SKM-1 (cell line): ENCODE measurements at regions not wholly inside any gene's neighbourhood (a gene's known extent, or its start where the extent isn't known, plus 50 kb on each side); places are given as distances from the start of the nearest gene placed in this dataset.
"Not testable (repeated sequence)": the region's sequence is repeated elsewhere in the genome, so short reads cannot be mapped to it uniquely, and the experiment has no call there.

Experiments
- DNase-seq: peaks from one replicate; lab custom pipeline; 2025; ENCODE audit not compliant: unreplicated experiment; lab: John Stamatoyannopoulos, UW

DNA sequence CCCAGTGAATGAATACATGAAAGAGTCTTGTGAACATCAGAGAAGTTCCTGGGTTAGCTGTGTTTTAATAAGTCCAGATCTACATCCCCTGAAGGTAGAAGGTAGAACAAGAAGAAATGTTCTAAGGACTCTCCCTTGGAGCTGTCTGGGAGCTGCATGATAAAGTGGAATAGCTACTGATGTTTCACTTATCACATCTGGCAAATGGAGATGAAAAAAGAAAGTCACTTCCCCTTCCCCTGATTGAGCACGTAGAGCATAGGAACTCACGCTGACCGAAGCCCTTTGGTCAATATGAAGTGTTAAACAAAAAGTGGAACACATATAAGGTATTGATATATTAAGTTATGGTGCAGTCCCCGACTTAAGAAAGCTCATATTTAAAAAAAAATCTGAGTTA is 53.2 kb upstream of the PARP1 start:
- no peak for DNase-seq

DNA sequence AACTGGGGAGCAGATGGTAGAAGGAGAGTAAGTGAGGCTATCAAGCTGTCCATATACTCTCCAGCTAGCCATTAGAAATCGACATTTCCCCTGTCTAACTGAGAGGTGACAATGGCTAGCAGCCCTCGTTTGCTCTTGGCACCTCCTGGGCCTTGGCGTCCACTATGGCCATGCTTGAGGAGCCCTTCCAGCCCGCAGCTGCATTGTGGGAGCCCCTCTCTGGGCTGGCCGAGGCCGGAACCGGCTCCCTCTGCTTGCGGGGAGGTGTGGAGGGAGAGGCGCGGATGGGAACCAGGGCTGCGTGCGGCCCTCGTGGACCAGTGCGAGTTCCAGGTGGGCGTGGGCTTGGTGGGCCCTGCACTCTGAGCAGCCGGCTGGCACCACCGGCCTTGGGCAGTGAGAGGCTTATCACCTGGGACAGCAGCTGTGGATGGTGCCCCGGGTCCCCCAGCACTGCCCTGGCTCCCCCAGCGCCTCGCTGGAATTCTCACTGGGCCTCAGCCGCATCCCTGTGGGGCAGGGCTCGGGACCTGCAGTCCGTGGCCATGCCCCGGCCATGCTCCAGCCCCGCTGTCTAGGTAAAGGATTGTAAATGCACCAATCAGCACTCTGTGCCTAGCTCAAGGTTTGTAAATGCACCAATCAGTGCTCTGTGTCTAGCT is 56.2 kb upstream of the PARP1 start:
- no peak for DNase-seq

DNA sequence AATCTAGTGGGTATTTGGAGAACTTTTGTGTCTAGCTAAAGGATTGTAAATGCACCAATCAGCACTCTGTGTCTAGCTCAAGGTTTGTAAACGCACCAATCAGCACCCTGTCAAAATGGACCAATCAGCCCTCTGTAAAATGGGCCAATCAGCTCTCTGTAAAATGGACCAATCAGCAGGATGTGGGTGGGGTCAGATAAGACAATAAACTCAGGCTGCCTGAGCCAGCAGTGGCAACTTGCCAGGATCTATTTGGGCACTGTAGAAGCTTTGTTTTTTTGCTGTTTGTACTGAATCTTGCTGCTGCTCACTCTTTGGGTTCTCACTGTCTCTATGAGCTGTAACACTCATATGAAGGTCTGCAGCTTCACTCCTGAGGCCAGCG is 56.7 kb upstream of the PARP1 start:
- DNase-seq, result not testable (repeated sequence)

DNA sequence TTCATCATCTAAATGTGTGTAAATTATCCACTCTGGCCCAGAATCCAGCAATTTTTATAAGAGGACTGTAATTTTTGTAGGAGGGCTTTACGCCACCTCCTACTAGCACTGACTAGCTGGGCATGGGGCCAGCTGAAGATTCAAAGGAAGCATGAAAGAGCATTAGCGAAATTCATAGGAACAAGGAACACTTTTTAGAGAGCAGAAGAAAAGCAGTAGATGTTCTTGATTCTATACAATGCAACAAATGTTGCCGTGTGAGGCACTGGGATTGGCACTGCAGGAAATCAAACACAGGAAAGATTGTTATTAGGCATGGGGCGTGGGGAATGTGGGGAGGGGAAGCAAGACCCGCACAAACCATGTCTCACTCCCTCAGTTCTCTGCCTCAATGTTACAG is 58.4 kb upstream of the PARP1 start:
- no peak for DNase-seq

- no peak for DNase-seq
These were observed 59.5 kb upstream of the PARP1 start for GRCh38 chr1:226467443-226467842.

- no peak for DNase-seq
These were observed 63.3 kb upstream of the PARP1 start for GRCh38 chr1:226470921-226471866.

GRCh38 chr1:226473325-226473724 is 65.4 kb upstream of the PARP1 start:
- DNase-seq, result no peak

GRCh38 chr1:226474041-226474440 is 66.1 kb upstream of the PARP1 start:
- DNase-seq, result no peak

DNA sequence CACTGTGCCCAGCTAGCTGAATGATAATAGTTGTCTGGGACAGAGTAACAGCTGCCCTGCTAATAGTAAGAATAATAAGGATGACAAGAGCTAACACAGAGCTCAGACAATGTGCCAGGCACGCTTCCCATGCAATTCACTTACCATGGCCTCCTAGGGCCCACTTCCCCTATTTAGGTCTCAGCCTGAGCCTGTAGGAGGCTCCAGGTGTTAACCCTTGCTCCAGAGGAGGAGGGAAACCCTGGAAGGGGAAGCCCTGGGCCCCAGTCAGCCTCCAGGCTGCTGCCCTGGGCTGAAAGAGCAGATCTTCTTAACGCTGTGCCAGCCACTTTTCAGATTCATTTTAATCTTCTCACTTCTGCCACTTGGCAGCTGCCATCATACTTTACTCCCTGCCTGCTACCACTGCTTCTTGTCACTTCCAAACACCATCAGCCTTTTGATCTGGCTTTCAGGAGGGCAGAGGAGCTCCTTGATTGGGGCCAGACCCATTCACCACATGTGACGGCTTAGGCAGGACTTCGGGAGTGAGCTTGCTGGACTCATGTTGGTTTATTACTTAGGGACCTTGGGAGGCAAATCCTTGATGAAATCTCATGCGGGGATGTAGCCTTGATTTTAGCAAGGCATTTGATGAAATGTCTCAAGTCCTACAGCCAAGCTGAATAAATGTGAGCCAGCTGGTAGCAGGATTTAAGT is 66.7 kb upstream of the PARP1 start:
- DNase-seq, result no peak

GRCh38 chr1:226475142-226475511 is 67.2 kb upstream of the PARP1 start:
- no peak for DNase-seq

- DNase-seq, result no peak
These were observed 68.2 kb upstream of the PARP1 start for GRCh38 chr1:226476066-226476465.

DNA sequence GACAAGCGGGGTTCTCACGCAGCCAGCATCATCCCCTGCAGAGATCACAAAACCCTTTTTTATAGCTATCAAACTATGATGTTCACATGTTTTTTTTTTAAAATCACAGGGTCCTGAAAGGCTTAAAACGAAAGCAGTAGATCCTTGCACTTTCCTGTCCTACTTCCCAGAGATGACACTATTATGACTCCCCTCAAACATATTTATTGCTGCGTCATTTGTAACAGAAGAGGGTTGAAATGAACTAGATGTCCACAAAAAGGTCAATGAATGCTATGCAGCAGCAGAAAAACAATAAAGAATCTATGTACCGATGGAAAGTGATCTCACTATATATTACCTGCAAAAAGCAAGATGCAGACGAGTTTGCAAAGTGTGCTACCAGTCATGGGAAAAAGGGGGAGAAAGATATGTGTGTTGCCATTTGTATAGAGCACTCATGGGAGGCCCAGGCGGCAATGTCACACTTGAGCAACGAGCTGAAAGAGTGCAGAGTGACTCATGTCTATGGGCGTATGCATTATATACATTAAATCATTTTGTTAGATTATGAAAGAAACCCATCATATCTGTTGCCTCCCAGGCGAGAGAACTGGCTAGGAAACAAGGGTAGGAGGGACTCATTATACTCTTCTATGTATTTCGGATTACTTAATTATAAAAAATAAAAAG is 68.9 kb upstream of the PARP1 start:
- no peak for DNase-seq

DNA sequence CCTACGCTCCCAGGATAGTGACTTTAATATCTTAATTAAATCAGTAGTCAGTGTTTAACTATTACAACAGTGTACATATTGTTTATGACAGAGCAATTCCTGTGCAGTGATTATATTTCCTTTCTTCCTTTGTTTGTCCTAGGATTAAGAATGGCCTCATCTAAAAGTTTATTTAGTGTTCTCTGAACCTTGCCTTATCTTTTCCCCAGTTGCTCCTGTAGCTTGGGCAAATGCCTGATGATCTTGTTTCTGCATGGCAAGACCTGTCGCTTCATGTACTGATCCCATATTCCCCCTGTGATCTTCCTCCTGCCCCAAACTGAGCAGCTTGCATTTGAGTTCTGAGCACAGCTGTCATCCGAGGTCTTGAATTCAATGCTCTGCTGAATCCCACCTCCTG is 69.1 kb upstream of the STUM start:
- no peak for DNase-seq

GRCh38 chr1:226480461-226480860 is 68.1 kb upstream of the STUM start:
- DNase-seq, result no peak

GRCh38 chr1:226481133-226481532 is 67.4 kb upstream of the STUM start:
- DNase-seq, result no peak

DNA sequence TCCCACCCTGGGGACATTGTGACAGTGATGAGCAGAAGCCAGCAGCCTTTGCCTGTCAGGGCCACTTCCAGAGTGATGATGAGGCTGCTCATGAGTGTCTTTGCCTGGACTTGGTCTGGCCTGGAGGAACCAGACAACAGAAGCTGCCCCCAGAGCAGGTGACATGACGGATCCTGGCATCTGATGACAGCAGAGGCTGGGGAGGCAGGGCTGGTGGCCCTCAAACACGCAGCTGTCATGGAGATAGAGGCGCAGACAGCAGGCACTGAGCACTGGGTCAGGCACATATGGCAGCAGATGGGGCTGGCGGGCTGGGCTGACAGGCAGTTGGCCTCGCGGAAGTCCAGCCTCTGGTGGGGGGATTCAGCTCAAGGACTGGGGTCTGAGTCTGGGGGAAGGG is 66.4 kb upstream of the STUM start:
- no peak for DNase-seq

DNA sequence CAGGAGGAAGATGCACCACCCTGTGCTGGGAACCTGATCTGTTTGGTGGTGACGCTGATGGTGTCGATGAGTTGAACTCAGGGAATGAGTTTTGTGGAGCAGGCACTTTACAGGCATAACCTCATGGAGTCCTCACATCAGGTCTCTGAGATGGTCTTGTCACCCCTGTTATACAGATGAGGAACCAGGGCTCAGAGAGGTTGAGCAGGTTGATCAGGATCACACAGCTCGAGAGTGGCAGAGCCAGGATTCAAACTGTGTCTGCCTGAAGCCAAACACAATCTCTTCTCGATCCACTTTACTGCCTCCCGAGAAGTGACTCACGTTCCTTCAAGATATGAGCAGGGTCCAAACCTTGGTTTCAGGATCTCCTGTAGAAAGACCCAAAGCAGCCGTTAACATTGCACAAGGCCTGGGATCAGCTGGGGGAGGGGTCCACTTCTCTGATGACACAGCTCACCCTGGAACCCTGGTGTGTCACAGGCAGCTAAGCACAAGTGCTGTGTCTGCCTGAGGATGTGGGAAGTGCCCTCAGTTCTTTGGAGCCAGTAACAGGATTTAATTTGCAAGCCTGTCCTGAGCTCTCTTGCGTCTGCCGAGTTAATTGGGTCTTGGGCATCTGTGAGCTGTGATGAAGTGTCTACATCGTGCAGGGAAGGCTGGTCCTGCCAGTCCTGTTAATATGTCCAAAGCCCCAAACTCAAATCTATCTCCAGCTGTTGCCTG is 65.4 kb upstream of the STUM start:
- peak; percentile 47 for DNase-seq

DNA sequence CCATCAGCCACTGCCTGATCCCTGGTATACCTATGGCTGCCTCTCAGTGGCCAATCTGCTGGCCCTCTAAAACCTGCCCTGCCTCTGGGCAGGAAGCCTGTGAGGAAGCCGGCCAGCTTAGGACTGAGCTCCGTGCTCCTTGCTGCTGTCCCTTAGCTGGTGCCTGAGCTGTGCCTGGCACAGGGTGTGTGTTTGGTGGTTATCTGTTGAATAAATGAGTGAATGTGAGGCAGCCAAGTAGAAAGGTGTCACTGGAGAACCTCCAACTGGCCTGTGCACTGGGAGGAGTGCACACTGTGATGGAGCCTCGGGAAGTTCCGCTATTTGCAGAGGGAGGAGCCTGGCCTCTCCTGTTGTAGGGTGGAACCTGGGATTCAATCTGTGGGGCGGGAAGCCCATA is 63.4 kb upstream of the STUM start:
- DNase-seq, result no peak

DNA sequence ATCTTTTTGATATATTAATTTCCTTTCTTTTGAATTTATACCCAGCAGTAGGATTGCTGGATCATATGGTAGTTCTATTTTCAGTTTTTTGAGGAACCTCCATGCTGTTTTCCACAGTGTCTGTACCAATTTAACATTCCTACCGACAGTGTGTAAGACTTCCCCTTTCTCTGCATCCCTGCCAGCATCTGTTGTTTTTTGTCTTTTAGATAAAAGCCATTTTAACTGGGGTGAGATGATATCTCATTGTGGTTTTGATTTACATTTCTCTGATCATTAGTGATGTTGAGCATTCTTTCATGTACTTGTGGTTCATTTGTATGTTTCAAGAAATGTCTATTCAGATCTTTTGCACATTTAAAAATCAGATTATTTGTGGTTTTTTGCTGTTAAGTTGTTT is 62.4 kb upstream of the STUM start:
- no peak for DNase-seq

- no peak for DNase-seq
These were observed 60.6 kb upstream of the STUM start for GRCh38 chr1:226487921-226488320.
